ENCODE measurements at regions not wholly inside any gene's neighbourhood (a gene's known extent, or its start where the extent isn't known, plus 50 kb on each side); places are given as distances from the start of the nearest gene placed in this dataset.

- intact Hi-C loops (cut with DNase I; ENCODE audit: low total_unique reads): loop anchor here (10.0 kb wide), 1 partner anchor 101 kb away; no protein-coding TSS in a partner anchor
- ATAC-seq: no peak
Measured at GRCh38 chr4:100314057-100314456, 123.8 kb upstream of the DDIT4L start.

GRCh38 chr4:100312615-100313350, 122.5 kb upstream of the DDIT4L start:
- DNase-seq (peak; percentile 44 to 65), ATAC-seq (peak; percentile 97 to 99)
- Histone ChIP-seq H3K36me3 (no peaks in the 10 kb centered on the region), H3K27me3 (no peaks in the 10 kb centered on the region), H3K4me1 (peaks cover 31 to 35% of the 10 kb centered on the region in 2 donors), H3K9me3 (no peaks in the 10 kb centered on the region), H3K27ac (peak overlapping the region; percentile 54 to 66 (median 56)), H3K4me3 (no peak overlapping the region)
- in situ Hi-C loops (cut with MboI; ENCODE audit: low sequenced_read_pairs in 4 of 4) (loop anchor here in 1 of 4 donors (10.0 kb wide), 1 partner anchor 68 kb away; no protein-coding TSS in a partner anchor), intact Hi-C loops (cut with DNase I; ENCODE audit: low total_unique reads) (loop anchor here (2.0 to 10.0 kb wide), 2 partner anchors 66 to 102 kb away; no protein-coding TSS in a partner anchor)
- TF ChIP-seq POLR2A (IDR thresholded peaks at IDR 0.05): no peak
- TF ChIP-seq CTCF (IDR thresholded peaks at IDR 0.05 in 4 of 5, conservative IDR thresholded peaks at IDR 0.05 in 1 of 5): no peak

More at GRCh38 chr4:100314057-100314456, 123.8 kb upstream of the DDIT4L start:
- in situ Hi-C loops (cut with MboI; ENCODE audit: low sequenced_read_pairs in 4 of 4): loop anchor here in 1 of 4 donors (10.0 kb wide), 1 partner anchor 69 kb away; no protein-coding TSS in a partner anchor
- Histone ChIP-seq H3K9me3 (no peaks in the 10 kb centered on the region), H3K27me3 (no peaks in the 10 kb centered on the region), H3K36me3 (no peaks in the 10 kb centered on the region), H3K4me3 (no peak overlapping the region), H3K4me1 (peaks cover 31 to 38% of the 10 kb centered on the region in 2 donors), H3K27ac (no peak overlapping the region)
- TF ChIP-seq CTCF (IDR thresholded peaks at IDR 0.05 in 4 of 5, conservative IDR thresholded peaks at IDR 0.05 in 1 of 5): no peak
- no peak for TF ChIP-seq POLR2A (IDR thresholded peaks at IDR 0.05)
- DNase-seq: no peak

- intact Hi-C loops (cut with DNase I; ENCODE audit: low total_unique reads) (loop anchor here (10.0 kb wide), 1 partner anchor 104 kb away; no protein-coding TSS in a partner anchor), in situ Hi-C loops (cut with MboI; ENCODE audit: low sequenced_read_pairs in 4 of 4) (loop anchor here in 1 of 4 donors (10.0 kb wide), 1 partner anchor 66 kb away; no protein-coding TSS in a partner anchor)
- H3K4me3 ChIP-seq: no peak overlapping the region
- H3K9me3 ChIP-seq: no peaks in the 10 kb centered on the region
- H3K4me1 ChIP-seq: peaks cover 21 to 22% of the 10 kb centered on the region in 2 donors
- peak in 1 of 5 experiments; percentile 9 for TF ChIP-seq CTCF (IDR thresholded peaks at IDR 0.05 in 4 of 5, conservative IDR thresholded peaks at IDR 0.05 in 1 of 5)
- no peak for TF ChIP-seq POLR2A (IDR thresholded peaks at IDR 0.05)
- DNase-seq (peak in 1 of 2 donors; percentile 24), ATAC-seq (no peak)
- no peaks in the 10 kb centered on the region for H3K36me3 ChIP-seq
- H3K27me3 ChIP-seq: no peaks in the 10 kb centered on the region
- no peak overlapping the region for H3K27ac ChIP-seq
Measured at GRCh38 chr4:100311181-100311580, 120.9 kb upstream of the DDIT4L start.

DNA sequence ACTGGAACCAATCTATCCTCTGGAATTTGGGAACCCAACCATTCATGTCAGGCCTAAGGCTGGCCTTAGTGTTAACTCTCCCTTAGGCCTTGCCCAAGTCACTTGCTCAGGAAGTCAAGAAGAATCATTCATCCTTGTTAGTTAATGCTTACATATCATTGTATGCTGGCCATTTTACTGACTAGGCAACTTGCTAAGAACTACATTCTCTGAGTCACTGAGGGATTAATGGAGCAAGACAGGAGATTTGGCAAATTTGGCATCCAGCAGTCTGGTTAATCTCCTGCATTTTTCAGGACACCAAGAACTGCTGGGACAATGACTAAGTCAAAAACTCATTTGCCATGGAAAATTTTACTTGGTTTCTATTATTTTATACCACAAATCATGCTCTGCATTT, 115.8 kb upstream of the DDIT4L start:
- Histone ChIP-seq H3K4me3 (no peak overlapping the region), H3K27me3 (no peaks in the 10 kb centered on the region), H3K9me3 (no peaks in the 10 kb centered on the region), H3K27ac (peak overlapping the region; percentile 66 to 87 (median 77)), H3K4me1 (peaks cover 22 to 33% of the 10 kb centered on the region in 2 donors), H3K36me3 (no peaks in the 10 kb centered on the region)
- in situ Hi-C loops (cut with MboI; ENCODE audit: low sequenced_read_pairs in 4 of 4): loop anchor here in 1 of 4 donors (10.0 kb wide), 1 partner anchor 121 kb away; no protein-coding TSS in a partner anchor
- ATAC-seq (no peak), DNase-seq (no peak)
- TF ChIP-seq CTCF (IDR thresholded peaks at IDR 0.05 in 4 of 5, conservative IDR thresholded peaks at IDR 0.05 in 1 of 5) (no peak), POLR2A (IDR thresholded peaks at IDR 0.05) (no peak)
- intact Hi-C loops (cut with DNase I; ENCODE audit: low total_unique reads): no loop called here
